Gastroesophageal sphincter (tissue), 4 donors: ENCODE measurements at regions not wholly inside any gene's neighbourhood (a gene's known extent, or its start where the extent isn't known, plus 50 kb on each side); places are given as distances from the start of the nearest gene placed in this dataset.

Source experiments
- ATAC-seq: fragments of 150-250 bp; one replicate; pipeline ENCODE4 v1.9.1; 2016; ENCODE audit warnings: mild to moderate bottlenecking, moderate library complexity
- H3K27ac ChIP-seq, 4 donors: fragments of 200-600 bp; sonication (generic) in 3 of 4; 1 replicate in 3 of 4; 2 replicates in 1 of 4; pipeline ENCODE4 v1.5.1; 2016 to 2019
- H3K27me3 ChIP-seq: fragments of 200-600 bp; sonication (generic); one replicate; pipeline ENCODE4 v1.5.1; 2019
- H3K36me3 ChIP-seq, 2 donors: fragments of 200-600 bp; sonication (generic); one replicate each; pipeline ENCODE4 v1.5.1; 2019; ENCODE audit warnings: control low read depth in 1 of 2
- H3K4me1 ChIP-seq, 3 donors: fragments of 200-600 bp; sonication (generic); 1 replicate in 2 of 3; 2 replicates in 1 of 3; pipeline ENCODE4 v1.5.1; 2016 to 2019; ENCODE audit warnings: control low read depth in 2 of 3
- H3K4me3 ChIP-seq, 2 donors: fragments of 200-600 bp; sonication (generic); one replicate each; pipeline ENCODE4 v1.5.1; 2019; ENCODE audit warnings: mild to moderate bottlenecking in 1 of 2, moderate library complexity in 1 of 2
- H3K9me3 ChIP-seq, 3 donors: fragments of 200-600 bp; sonication (generic); one replicate each; pipeline ENCODE4 v1.5.1; 2017 to 2019; ENCODE audit warnings: control low read depth in 2 of 3
- CTCF ChIP-seq, 4 experiments: fragments of 200-600 bp in 2 of 4; fragments of 450-650 bp in 2 of 4; sonication (generic) in 1 of 4; IDR thresholded peaks; one replicate each; pipeline ENCODE4 v1.5.1; 2017 to 2019; ENCODE audit warnings: antibody characterized with exemption in 4 of 4, mild to moderate bottlenecking in 2 of 4, moderate library complexity in 2 of 4
- EP300 ChIP-seq: sonication (generic); formaldehyde crosslinking; IDR thresholded peaks from one replicate; pipeline ENCODE4 v1.6.1; 2017; ENCODE audit warnings: antibody characterized with exemption, mild to moderate bottlenecking
- POLR2A ChIP-seq, 2 donors: fragments of 450-650 bp; IDR thresholded peaks; one replicate each; pipeline ENCODE4 v1.6.1; 2017; ENCODE audit warnings: antibody characterized with exemption in 2 of 2, mild to moderate bottlenecking in 2 of 2, moderate library complexity in 1 of 2
- POLR2AphosphoS5 ChIP-seq: sonication (generic); formaldehyde crosslinking; IDR thresholded peaks from one replicate; pipeline ENCODE4 v1.6.1; 2017; ENCODE audit warnings: antibody characterized with exemption
- WGBS, 2 donors: methylation state at CpG; one replicate each; pipeline ENCODE4 v1.1.5; 2018; ENCODE audit warnings: low coverage in 1 of 2; 5-methylcytosine and 5-hydroxymethylcytosine counted together

- Histone ChIP-seq H3K4me1 (no peaks in the 10 kb centered on the region), H3K4me3 (no peak overlapping the region), H3K27ac (no peak overlapping the region), H3K36me3 (no peaks in the 10 kb centered on the region), H3K27me3 (no peaks in the 10 kb centered on the region), H3K9me3 (no peaks in the 10 kb centered on the region)
- WGBS, 2 donors, result 66 to 83% methylated on average over 2 of the region's 2 CpGs
- no peak for ATAC-seq
- TF ChIP-seq POLR2AphosphoS5 (no peak), EP300 (no peak), CTCF (IDR thresholded peaks at IDR 0.05) (no peak), POLR2A (IDR thresholded peaks at IDR 0.05) (no peak)
Observed at GRCh38 chr3:74442068-74442467, 172.4 kb downstream of the CNTN3 start.

- H3K9me3 ChIP-seq, result no peaks in the 10 kb centered on the region
- H3K4me3 ChIP-seq, result no peak overlapping the region
- ATAC-seq, result no peak
- 70 to 83% methylated on average over 3 to 4 of the region's 4 CpGs for WGBS, 2 donors
- no peak overlapping the region for H3K27ac ChIP-seq
- no peak for TF ChIP-seq CTCF (IDR thresholded peaks at IDR 0.05)
- no peak for TF ChIP-seq POLR2A (IDR thresholded peaks at IDR 0.05)
- no peaks in the 10 kb centered on the region for H3K4me1 ChIP-seq
- H3K27me3 ChIP-seq, result no peaks in the 10 kb centered on the region
- no peaks in the 10 kb centered on the region for H3K36me3 ChIP-seq
Observed at GRCh38 chr3:74436184-74436583, 178.3 kb downstream of the CNTN3 start.

- TF ChIP-seq CTCF (IDR thresholded peaks at IDR 0.05) (no peak), POLR2A (IDR thresholded peaks at IDR 0.05) (no peak), POLR2AphosphoS5 (no peak), EP300 (no peak)
- no peak for ATAC-seq
- 69 to 77% methylated on average over 3 of the region's 3 CpGs for WGBS, 2 donors
- H3K27me3 ChIP-seq, result no peaks in the 10 kb centered on the region
- H3K27ac ChIP-seq, result no peak overlapping the region
- no peaks in the 10 kb centered on the region for H3K4me1 ChIP-seq
- no peaks in the 10 kb centered on the region for H3K36me3 ChIP-seq
- no peak overlapping the region for H3K4me3 ChIP-seq
- H3K9me3 ChIP-seq, result no peaks in the 10 kb centered on the region
Observed at GRCh38 chr3:74435631-74436030, 178.8 kb downstream of the CNTN3 start.

GRCh38 chr3:74434406-74434805, 180.1 kb downstream of the CNTN3 start:
- H3K9me3 ChIP-seq, result no peaks in the 10 kb centered on the region
- no peak overlapping the region for H3K27ac ChIP-seq
- H3K36me3 ChIP-seq, result no peaks in the 10 kb centered on the region
- TF ChIP-seq CTCF (IDR thresholded peaks at IDR 0.05), result no peak
- TF ChIP-seq POLR2A (IDR thresholded peaks at IDR 0.05), result no peak
- TF ChIP-seq EP300, result no peak
- TF ChIP-seq POLR2AphosphoS5, result no peak
- 58 to 80% methylated on average over 2 of the region's 2 CpGs for WGBS, 2 donors
- H3K4me1 ChIP-seq, result no peaks in the 10 kb centered on the region
- no peak for ATAC-seq
- H3K27me3 ChIP-seq, result no peaks in the 10 kb centered on the region
- no peak overlapping the region for H3K4me3 ChIP-seq

GRCh38 chr3:74426571-74426970, 187.9 kb downstream of the CNTN3 start:
- no peak overlapping the region for H3K4me3 ChIP-seq
- 89 to 98% methylated on average over 2 of the region's 2 CpGs for WGBS, 2 donors
- H3K4me1 ChIP-seq, result no peaks in the 10 kb centered on the region
- TF ChIP-seq EP300, result no peak
- TF ChIP-seq CTCF (IDR thresholded peaks at IDR 0.05), result no peak
- no peak for TF ChIP-seq POLR2A (IDR thresholded peaks at IDR 0.05)
- H3K9me3 ChIP-seq, result no peaks in the 10 kb centered on the region
- ATAC-seq, result no peak
- no peak overlapping the region for H3K27ac ChIP-seq
- H3K36me3 ChIP-seq, result no peaks in the 10 kb centered on the region
- H3K27me3 ChIP-seq, result no peaks in the 10 kb centered on the region
